ENCODE measurements at regions not wholly inside any gene's neighbourhood (a gene's known extent, or its start where the extent isn't known, plus 50 kb on each side); places are given as distances from the start of the nearest gene placed in this dataset.

DNA sequence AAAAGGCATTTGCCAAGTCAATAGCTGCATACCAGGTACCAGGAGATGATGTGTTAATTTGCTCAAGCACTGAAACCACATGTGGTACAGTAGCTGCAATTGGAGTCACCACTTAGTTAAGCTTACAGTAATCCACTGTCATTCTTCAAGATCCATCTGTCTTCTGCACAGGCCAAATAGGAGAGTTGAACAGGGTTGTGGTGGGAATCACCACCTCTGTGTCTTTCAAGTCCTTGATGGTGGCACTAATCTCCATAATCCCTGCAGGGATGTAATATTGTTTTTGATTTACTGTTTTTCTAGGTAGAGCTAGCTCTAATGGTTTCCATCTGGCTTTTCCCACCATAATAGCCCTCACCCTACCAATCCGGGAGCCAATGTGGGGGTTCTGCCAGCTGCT lies 91.9 kb downstream of the FCRL5 start:
- Histone ChIP-seq H4K20me1 (ENCODE audit: insufficient read depth, low read length) (no peaks in the 10 kb centered on the region), H2AFZ (ENCODE audit: low read depth, low read length) (no peak overlapping the region), H3K27ac (ENCODE audit: low read length) (no peak overlapping the region), H3K4me3 (ENCODE audit: low read length) (no peak overlapping the region), H3K27me3 (ENCODE audit: low read depth, low read length) (peaks cover 4% of the 10 kb centered on the region; the same call in 1 of the 2 replicates), H3K9me3 (ENCODE audit: insufficient read depth, low read length) (no peaks in the 10 kb centered on the region), H3K9ac (ENCODE audit: low read length) (no peak overlapping the region), H3K36me3 (replicated peaks; ENCODE audit: low read depth, low read length) (no peaks in the 10 kb centered on the region), H3K4me1 (ENCODE audit: low read length) (no peaks in the 10 kb centered on the region), H3K4me2 (ENCODE audit: low read length) (no peak overlapping the region), H3K79me2 (ENCODE audit: low read length) (no peaks in the 10 kb centered on the region)
- TF ChIP-seq, protein P1, sequence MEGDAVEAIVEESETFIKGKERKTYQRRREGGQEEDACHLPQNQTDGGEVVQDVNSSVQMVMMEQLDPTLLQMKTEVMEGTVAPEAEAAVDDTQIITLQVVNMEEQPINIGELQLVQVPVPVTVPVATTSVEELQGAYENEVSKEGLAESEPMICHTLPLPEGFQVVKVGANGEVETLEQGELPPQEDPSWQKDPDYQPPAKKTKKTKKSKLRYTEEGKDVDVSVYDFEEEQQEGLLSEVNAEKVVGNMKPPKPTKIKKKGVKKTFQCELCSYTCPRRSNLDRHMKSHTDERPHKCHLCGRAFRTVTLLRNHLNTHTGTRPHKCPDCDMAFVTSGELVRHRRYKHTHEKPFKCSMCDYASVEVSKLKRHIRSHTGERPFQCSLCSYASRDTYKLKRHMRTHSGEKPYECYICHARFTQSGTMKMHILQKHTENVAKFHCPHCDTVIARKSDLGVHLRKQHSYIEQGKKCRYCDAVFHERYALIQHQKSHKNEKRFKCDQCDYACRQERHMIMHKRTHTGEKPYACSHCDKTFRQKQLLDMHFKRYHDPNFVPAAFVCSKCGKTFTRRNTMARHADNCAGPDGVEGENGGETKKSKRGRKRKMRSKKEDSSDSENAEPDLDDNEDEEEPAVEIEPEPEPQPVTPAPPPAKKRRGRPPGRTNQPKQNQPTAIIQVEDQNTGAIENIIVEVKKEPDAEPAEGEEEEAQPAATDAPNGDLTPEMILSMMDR (IDR thresholded peaks at IDR 0.05; ENCODE audit: low read depth, low read length), result no peak
- no peak for TF ChIP-seq EZH2phosphoT487 (IDR thresholded peaks at IDR 0.05; ENCODE audit: low read depth)

DNA sequence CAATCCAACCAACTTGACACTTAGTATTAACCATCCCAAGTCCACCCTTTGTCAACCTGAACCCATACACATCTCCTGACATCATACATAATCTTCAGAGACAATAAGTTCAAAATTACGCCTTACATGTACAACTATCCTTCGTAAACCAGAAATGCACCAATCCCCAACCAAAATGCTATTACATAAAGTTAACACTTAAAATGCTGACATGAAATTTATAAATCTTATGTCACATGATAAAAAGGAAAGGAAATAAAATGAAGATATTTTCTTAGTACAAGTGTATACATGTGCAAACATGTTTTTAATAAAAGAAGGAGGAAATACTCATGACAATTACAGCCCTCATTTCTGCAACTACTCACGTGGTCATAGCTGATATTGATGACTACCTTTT lies 95.0 kb downstream of the FCRL5 start:
- no peak overlapping the region for H3K9ac ChIP-seq (ENCODE audit: low read length)
- no peak overlapping the region for H3K4me3 ChIP-seq (ENCODE audit: low read length)
- H3K27me3 ChIP-seq (ENCODE audit: low read depth, low read length), result peaks cover 17% of the 10 kb centered on the region; the same call in 1 of the 2 replicates
- no peaks in the 10 kb centered on the region for H3K36me3 ChIP-seq (replicated peaks; ENCODE audit: low read depth, low read length)
- H3K9me3 ChIP-seq (ENCODE audit: insufficient read depth, low read length), result no peaks in the 10 kb centered on the region
- H3K4me2 ChIP-seq (ENCODE audit: low read length), result no peak overlapping the region
- no peak overlapping the region for H2AFZ ChIP-seq (ENCODE audit: low read depth, low read length)
- TF ChIP-seq, protein P1 (IDR thresholded peaks at IDR 0.05; ENCODE audit: low read depth, low read length), result no peak
- H3K4me1 ChIP-seq (ENCODE audit: low read length), result no peaks in the 10 kb centered on the region
- H4K20me1 ChIP-seq (ENCODE audit: insufficient read depth, low read length), result no peaks in the 10 kb centered on the region
- no peaks in the 10 kb centered on the region for H3K79me2 ChIP-seq (ENCODE audit: low read length)
- no peak overlapping the region for H3K27ac ChIP-seq (ENCODE audit: low read length)

DNA sequence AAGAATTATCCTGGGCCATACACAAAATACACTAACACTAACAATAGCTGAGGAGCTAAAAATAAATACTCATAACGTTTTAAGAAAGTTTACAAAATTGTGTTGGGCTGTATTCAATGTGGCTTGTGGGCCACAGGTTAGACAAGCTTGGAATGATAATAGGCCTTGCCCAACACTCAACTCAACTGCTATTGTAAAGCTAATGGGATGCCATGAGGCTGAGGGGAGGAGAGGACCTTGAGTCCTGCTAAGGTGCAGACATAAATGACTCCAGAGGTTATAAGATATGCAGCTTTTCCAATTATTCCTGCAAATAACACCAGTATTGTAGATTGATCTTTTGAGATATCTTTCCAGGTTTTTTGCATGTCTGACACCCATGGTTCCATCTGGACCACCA lies 97.0 kb downstream of the FCRL5 start:
- TF ChIP-seq, protein P1 (IDR thresholded peaks at IDR 0.05; ENCODE audit: low read depth, low read length), result no peak
- TF ChIP-seq EZH2phosphoT487 (IDR thresholded peaks at IDR 0.05; ENCODE audit: low read depth), result no peak
- Histone ChIP-seq H3K9ac (ENCODE audit: low read length) (no peak overlapping the region), H4K20me1 (ENCODE audit: insufficient read depth, low read length) (no peaks in the 10 kb centered on the region), H3K27me3 (ENCODE audit: low read depth, low read length) (peaks cover 19% of the 10 kb centered on the region), H3K4me3 (ENCODE audit: low read length) (no peak overlapping the region), H3K27ac (ENCODE audit: low read length) (no peak overlapping the region), H3K4me2 (ENCODE audit: low read length) (no peak overlapping the region), H3K4me1 (ENCODE audit: low read length) (no peaks in the 10 kb centered on the region), H3K79me2 (ENCODE audit: low read length) (no peaks in the 10 kb centered on the region), H2AFZ (ENCODE audit: low read depth, low read length) (no peak overlapping the region), H3K9me3 (ENCODE audit: insufficient read depth, low read length) (no peaks in the 10 kb centered on the region), H3K36me3 (replicated peaks; ENCODE audit: low read depth, low read length) (no peaks in the 10 kb centered on the region)

DNA sequence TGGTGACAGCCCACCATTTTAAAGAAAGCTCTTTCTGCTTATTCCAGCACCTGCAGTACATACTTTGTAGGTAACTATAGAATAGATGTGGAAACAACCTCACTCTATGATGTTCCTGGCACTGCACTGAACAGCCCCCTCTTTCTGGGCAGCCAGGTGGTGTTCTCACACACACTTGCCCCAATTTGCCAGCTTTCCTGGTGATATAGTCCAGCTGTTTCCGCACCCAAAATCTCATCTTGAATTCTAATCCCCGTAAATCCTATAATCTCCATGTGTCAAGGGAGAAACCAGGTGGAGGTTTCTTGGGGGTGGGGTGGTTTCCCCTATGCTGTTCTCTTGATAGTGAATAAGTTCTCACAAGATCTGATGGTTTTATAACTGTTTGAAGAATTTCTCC lies 102.2 kb downstream of the FCRL5 start:
- Histone ChIP-seq H3K4me1 (ENCODE audit: low read length) (no peaks in the 10 kb centered on the region), H3K9ac (ENCODE audit: low read length) (no peak overlapping the region), H4K20me1 (ENCODE audit: insufficient read depth, low read length) (no peaks in the 10 kb centered on the region), H3K4me3 (ENCODE audit: low read length) (no peak overlapping the region), H3K27me3 (ENCODE audit: low read depth, low read length) (peaks cover 12% of the 10 kb centered on the region), H2AFZ (ENCODE audit: low read depth, low read length) (no peak overlapping the region), H3K9me3 (ENCODE audit: insufficient read depth, low read length) (no peaks in the 10 kb centered on the region), H3K79me2 (ENCODE audit: low read length) (no peaks in the 10 kb centered on the region), H3K4me2 (ENCODE audit: low read length) (no peak overlapping the region), H3K27ac (ENCODE audit: low read length) (no peak overlapping the region), H3K36me3 (replicated peaks; ENCODE audit: low read depth, low read length) (no peaks in the 10 kb centered on the region)
- no peak for TF ChIP-seq EZH2phosphoT487 (IDR thresholded peaks at IDR 0.05; ENCODE audit: low read depth)
- TF ChIP-seq, protein P1 (IDR thresholded peaks at IDR 0.05; ENCODE audit: low read depth, low read length), result no peak

Measured in OCI-LY3 (cell line).